ENCODE measurements at regions not wholly inside any gene's neighbourhood (a gene's known extent, or its start where the extent isn't known, plus 50 kb on each side); places are given as distances from the start of the nearest gene placed in this dataset.
"Not testable (repeated sequence)": the region's sequence is repeated elsewhere in the genome, so short reads cannot be mapped to it uniquely, and the experiment has no call there.

- no peak for DNase-seq (ENCODE audit: low read depth)
Measured at GRCh38 chr1:30092051-30092858, 631.1 kb downstream of the MATN1 start.

GRCh38 chr1:30090162-30090820 is 633.1 kb downstream of the MATN1 start:
- no peak for DNase-seq (ENCODE audit: low read depth)

- DNase-seq (ENCODE audit: low read depth), result peak; percentile 82
Measured at GRCh38 chr1:30089024-30089430, 634.4 kb downstream of the MATN1 start.

GRCh38 chr1:30088594-30088993 is 634.8 kb downstream of the MATN1 start:
- no peak for DNase-seq (ENCODE audit: low read depth)

GRCh38 chr1:30087465-30087864 is 635.9 kb downstream of the MATN1 start:
- DNase-seq (ENCODE audit: low read depth), result no peak

GRCh38 chr1:30085811-30086770 is 637.3 kb downstream of the MATN1 start:
- peak; percentile 41 for DNase-seq (ENCODE audit: low read depth)

GRCh38 chr1:30084909-30085571 is 638.3 kb downstream of the MATN1 start:
- DNase-seq (ENCODE audit: low read depth), result no peak

GRCh38 chr1:30083800-30084464 is 639.5 kb downstream of the MATN1 start:
- DNase-seq (ENCODE audit: low read depth), result peak; percentile 92

GRCh38 chr1:30081379-30082102 is 641.8 kb downstream of the MATN1 start:
- DNase-seq (ENCODE audit: low read depth), result no peak

- DNase-seq (ENCODE audit: low read depth), result not testable (repeated sequence)
Measured at GRCh38 chr1:30075916-30076315, 647.5 kb downstream of the MATN1 start.

- DNase-seq (ENCODE audit: low read depth), result no peak
Measured at GRCh38 chr1:30068787-30069472, 654.5 kb downstream of the MATN1 start.

GRCh38 chr1:30064547-30064946 is 658.8 kb downstream of the MATN1 start:
- DNase-seq (ENCODE audit: low read depth), result no peak

- DNase-seq (ENCODE audit: low read depth), result no peak
Measured at GRCh38 chr1:30063621-30064280, 659.6 kb downstream of the MATN1 start.

GRCh38 chr1:30061292-30062220 is 661.8 kb downstream of the MATN1 start:
- DNase-seq (ENCODE audit: low read depth), result no peak

- no peak for DNase-seq (ENCODE audit: low read depth)
Measured at GRCh38 chr1:30060738-30061137, 662.6 kb downstream of the MATN1 start.

- DNase-seq (ENCODE audit: low read depth), result peak; percentile 92
Measured at GRCh38 chr1:30058970-30059369, 664.4 kb downstream of the MATN1 start.

- no peak for DNase-seq (ENCODE audit: low read depth)
Measured at GRCh38 chr1:30054126-30054525, 669.3 kb downstream of the MATN1 start.

- no peak for DNase-seq (ENCODE audit: low read depth)
Measured at GRCh38 chr1:30052178-30052577, 671.2 kb downstream of the MATN1 start.

Data from renal cortical epithelial cell (primary cell).